Gastrocnemius medialis (tissue), 4 donors: ENCODE measurements at regions not wholly inside any gene's neighbourhood (a gene's known extent, or its start where the extent isn't known, plus 50 kb on each side); places are given as distances from the start of the nearest gene placed in this dataset.
"Not testable (repeated sequence)": the region's sequence is repeated elsewhere in the genome, so short reads cannot be mapped to it uniquely, and the experiment has no call there.

ENCODE experiments used
- ATAC-seq, 2 donors: fragments of 150-250 bp; one replicate each; pipeline ENCODE4 v1.9.1; 2016
- DNase-seq, 2 donors: peaks; one replicate each; pipeline ENCODE4 v3.0.0-alpha.2; 2019
- H3K27ac ChIP-seq, 4 donors: fragments of 200-600 bp; sonication (generic); 1 replicate in 1 of 4; 2 replicates in 3 of 4; pipeline ENCODE4 v1.5.1; 2016 to 2018; ENCODE audit warnings: mild to moderate bottlenecking in 2 of 4, moderate library complexity in 1 of 4
- H3K27me3 ChIP-seq, 3 donors: fragments of 200-600 bp; sonication (generic) in 2 of 3; 1 replicate in 1 of 3; 2 replicates in 2 of 3; pipeline versions ENCODE4 v1.5.1 to v1.6.0; 2016 to 2019; ENCODE audit warnings: mild to moderate bottlenecking in 1 of 3, moderate library complexity in 1 of 3
- H3K36me3 ChIP-seq, 2 donors: fragments of 200-600 bp; sonication (generic) in 1 of 2; one replicate each; pipeline ENCODE4 v1.5.1; 2017 to 2018
- H3K4me1 ChIP-seq, 2 donors: fragments of 200-600 bp; sonication (generic) in 1 of 2; one replicate each; pipeline ENCODE4 v1.5.1; 2016 to 2017; ENCODE audit warnings: mild to moderate bottlenecking in 2 of 2
- H3K4me3 ChIP-seq, 4 donors: fragments of 200-600 bp; sonication (generic) in 3 of 4; 1 replicate in 1 of 4; 2 replicates in 3 of 4; pipeline ENCODE4 v1.5.1; 2016 to 2019; ENCODE audit warnings: mild to moderate bottlenecking in 2 of 4
- H3K9me3 ChIP-seq, 3 donors: fragments of 200-600 bp; sonication (generic) in 2 of 3; 1 replicate in 1 of 3; 2 replicates in 2 of 3; pipeline ENCODE4 v1.5.1; 2016 to 2019
- POLR2A ChIP-seq, 2 donors: fragments of 450-650 bp; IDR thresholded peaks; one replicate each; pipeline ENCODE4 v1.6.1; 2017; ENCODE audit warnings: antibody characterized with exemption in 2 of 2, mild to moderate bottlenecking in 2 of 2, moderate library complexity in 2 of 2
- in situ Hi-C, 4 donors: fragments of 200-750 bp; cut with MboI; loops; one replicate each; pipeline versions ENCODE4 v1.15.0 to v1.8.0; 2017; ENCODE audit warnings: low sequenced_read_pairs in 4 of 4
- intact Hi-C: fragments of 100-400 bp; cut with DNase I; formaldehyde crosslinking; loops from one replicate; pipeline ENCODE4 v1.15.1; 2023; ENCODE audit warnings: low total_unique reads
- TF ChIP-seq, protein P1 (sequence below), 5 experiments: fragments of 450-650 bp in 3 of 5; fragments of 200-600 bp in 2 of 5; sonication (generic) in 2 of 5; IDR thresholded peaks in 4 of 5; conservative IDR thresholded peaks in 1 of 5; 1 replicate in 4 of 5; 2 replicates in 1 of 5; pipeline ENCODE4 v1.5.1; 2016 to 2019; ENCODE audit warnings: antibody characterized with exemption in 5 of 5, mild to moderate bottlenecking in 3 of 5, moderate library complexity in 3 of 5

DNA sequence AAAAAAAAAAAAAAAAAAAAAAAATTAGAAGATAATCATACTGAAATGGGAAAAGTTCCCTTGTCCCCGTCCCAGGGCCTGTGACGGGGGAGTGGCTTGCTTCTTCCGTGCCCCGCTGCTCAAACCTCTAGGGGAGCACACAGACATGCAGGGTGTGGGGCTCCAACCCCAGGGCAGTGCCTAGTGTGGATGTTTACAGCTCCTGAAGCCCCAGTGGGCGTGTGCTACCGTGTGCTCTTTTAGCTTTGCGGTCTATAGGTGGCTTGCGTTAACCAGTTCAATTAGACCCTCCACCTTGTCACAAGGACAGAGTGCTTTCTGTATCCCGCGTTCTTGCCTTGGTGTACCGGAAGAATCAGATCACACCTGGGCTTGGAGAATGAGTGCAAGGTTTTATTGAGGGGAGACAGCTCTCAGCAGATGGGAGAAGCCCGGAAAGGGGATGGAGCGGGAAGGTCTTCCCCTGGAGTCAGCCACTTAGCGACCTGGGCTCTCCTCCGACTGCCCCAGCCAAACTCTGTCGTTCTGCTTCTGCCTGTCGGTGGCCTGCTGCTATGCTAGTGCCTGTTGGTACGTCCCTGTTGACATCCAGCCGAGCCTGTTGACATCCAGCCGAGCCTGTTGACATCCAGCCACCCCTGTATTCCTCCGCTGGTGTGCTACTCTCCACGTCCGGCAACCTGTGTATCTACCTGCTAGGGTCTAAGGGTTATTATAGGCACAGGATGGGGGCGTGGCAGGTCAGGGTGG, 569.8 kb downstream of the VGLL3 start:
- Histone ChIP-seq H3K4me1 (no peaks in the 10 kb centered on the region), H3K27me3 (no peaks in the 10 kb centered on the region), H3K9me3 (no peaks in the 10 kb centered on the region), H3K36me3 (no peaks in the 10 kb centered on the region), H3K27ac (no peak overlapping the region), H3K4me3 (no peak overlapping the region)
- intact Hi-C loops (no loop called here), in situ Hi-C loops (no loop called here)
- TF ChIP-seq, protein P1, sequence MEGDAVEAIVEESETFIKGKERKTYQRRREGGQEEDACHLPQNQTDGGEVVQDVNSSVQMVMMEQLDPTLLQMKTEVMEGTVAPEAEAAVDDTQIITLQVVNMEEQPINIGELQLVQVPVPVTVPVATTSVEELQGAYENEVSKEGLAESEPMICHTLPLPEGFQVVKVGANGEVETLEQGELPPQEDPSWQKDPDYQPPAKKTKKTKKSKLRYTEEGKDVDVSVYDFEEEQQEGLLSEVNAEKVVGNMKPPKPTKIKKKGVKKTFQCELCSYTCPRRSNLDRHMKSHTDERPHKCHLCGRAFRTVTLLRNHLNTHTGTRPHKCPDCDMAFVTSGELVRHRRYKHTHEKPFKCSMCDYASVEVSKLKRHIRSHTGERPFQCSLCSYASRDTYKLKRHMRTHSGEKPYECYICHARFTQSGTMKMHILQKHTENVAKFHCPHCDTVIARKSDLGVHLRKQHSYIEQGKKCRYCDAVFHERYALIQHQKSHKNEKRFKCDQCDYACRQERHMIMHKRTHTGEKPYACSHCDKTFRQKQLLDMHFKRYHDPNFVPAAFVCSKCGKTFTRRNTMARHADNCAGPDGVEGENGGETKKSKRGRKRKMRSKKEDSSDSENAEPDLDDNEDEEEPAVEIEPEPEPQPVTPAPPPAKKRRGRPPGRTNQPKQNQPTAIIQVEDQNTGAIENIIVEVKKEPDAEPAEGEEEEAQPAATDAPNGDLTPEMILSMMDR (IDR thresholded peaks at IDR 0.05 in 4 of 5, conservative IDR thresholded peaks at IDR 0.05 in 1 of 5), result no peak
- TF ChIP-seq POLR2A (IDR thresholded peaks at IDR 0.05), result no peak
- ATAC-seq, result no peak
- DNase-seq, result no peak

DNA sequence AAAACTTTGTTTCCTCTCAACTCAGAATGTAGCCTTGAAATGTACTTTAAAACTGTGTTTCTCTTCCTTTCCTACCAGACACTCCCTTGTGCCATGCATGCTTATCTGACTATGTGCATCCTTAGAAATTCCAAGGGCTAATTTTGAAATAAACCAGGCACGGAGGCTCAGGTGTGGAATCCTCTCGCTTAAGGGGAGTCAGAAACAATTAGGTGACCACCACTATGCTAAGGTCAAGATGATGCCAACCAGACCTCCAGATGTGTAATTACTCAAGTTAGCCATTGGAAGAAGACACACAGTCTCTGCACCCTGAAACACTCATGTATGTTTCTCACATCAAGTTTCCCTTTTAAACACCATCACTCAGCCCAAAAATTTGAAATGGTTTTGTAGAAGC, 572.1 kb downstream of the VGLL3 start:
- no peaks in the 10 kb centered on the region for H3K4me1 ChIP-seq
- intact Hi-C loops, result no loop called here
- in situ Hi-C loops, result no loop called here
- TF ChIP-seq, protein P1 (IDR thresholded peaks at IDR 0.05 in 4 of 5, conservative IDR thresholded peaks at IDR 0.05 in 1 of 5), result no peak
- TF ChIP-seq POLR2A (IDR thresholded peaks at IDR 0.05), result no peak
- DNase-seq, result no peak
- no peak overlapping the region for H3K4me3 ChIP-seq
- H3K27me3 ChIP-seq, result no peaks in the 10 kb centered on the region
- ATAC-seq, result no peak
- no peaks in the 10 kb centered on the region for H3K9me3 ChIP-seq
- no peaks in the 10 kb centered on the region for H3K36me3 ChIP-seq
- no peak overlapping the region for H3K27ac ChIP-seq

DNA sequence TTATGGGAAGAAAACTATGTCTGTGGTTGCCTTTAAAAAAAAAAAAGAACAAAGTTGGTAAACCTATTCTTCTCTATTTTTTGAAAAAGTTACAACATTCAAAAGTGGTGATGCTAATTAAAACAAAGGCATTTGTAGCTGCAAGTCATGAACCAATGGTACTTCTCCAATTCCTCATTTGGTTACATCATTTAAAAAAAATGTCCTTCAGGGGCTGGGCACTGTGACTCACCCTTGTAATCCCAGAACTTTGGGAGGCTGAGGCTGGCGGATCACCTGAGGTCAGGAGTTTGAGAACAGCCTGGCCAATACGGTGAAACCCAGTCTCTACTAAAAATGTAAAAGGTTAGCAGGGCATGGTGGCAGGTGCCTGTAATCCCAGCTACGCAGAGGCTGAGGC, 574.6 kb downstream of the VGLL3 start:
- H3K27ac ChIP-seq, result no peak overlapping the region
- in situ Hi-C loops (no loop called here), intact Hi-C loops (no loop called here)
- no peaks in the 10 kb centered on the region for H3K36me3 ChIP-seq
- no peak overlapping the region for H3K4me3 ChIP-seq
- DNase-seq (no peak), ATAC-seq (no peak)
- no peaks in the 10 kb centered on the region for H3K9me3 ChIP-seq
- H3K4me1 ChIP-seq, result no peaks in the 10 kb centered on the region
- TF ChIP-seq, protein P1 (IDR thresholded peaks at IDR 0.05 in 4 of 5, conservative IDR thresholded peaks at IDR 0.05 in 1 of 5), result no peak
- TF ChIP-seq POLR2A (IDR thresholded peaks at IDR 0.05), result no peak
- no peaks in the 10 kb centered on the region for H3K27me3 ChIP-seq

DNA sequence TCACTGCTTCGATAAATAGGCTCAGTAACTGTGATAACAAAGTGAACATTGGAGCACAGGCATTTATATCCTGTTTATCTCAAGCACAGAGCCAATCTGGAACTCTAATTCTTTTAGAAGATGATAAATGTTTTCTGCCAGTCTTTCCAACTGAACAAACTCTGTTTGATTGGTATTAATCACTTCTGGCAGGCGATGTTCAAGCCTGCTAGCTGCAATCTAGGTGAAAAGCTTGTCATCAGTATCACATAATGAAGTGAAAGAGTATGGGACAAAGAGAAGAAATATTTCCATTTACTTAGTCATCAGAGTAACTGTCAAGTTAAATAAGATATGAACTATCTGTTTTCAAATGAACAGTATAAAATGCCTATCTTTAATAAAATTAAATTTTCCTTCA, 577.3 kb downstream of the VGLL3 start:
- Histone ChIP-seq H3K36me3 (no peaks in the 10 kb centered on the region), H3K4me3 (no peak overlapping the region), H3K27ac (no peak overlapping the region), H3K27me3 (no peaks in the 10 kb centered on the region), H3K4me1 (no peaks in the 10 kb centered on the region), H3K9me3 (no peaks in the 10 kb centered on the region)
- TF ChIP-seq, protein P1 (IDR thresholded peaks at IDR 0.05 in 4 of 5, conservative IDR thresholded peaks at IDR 0.05 in 1 of 5), result no peak
- TF ChIP-seq POLR2A (IDR thresholded peaks at IDR 0.05), result no peak
- intact Hi-C loops, result no loop called here
- no peak for DNase-seq
- ATAC-seq, result no peak
- in situ Hi-C loops, result no loop called here

DNA sequence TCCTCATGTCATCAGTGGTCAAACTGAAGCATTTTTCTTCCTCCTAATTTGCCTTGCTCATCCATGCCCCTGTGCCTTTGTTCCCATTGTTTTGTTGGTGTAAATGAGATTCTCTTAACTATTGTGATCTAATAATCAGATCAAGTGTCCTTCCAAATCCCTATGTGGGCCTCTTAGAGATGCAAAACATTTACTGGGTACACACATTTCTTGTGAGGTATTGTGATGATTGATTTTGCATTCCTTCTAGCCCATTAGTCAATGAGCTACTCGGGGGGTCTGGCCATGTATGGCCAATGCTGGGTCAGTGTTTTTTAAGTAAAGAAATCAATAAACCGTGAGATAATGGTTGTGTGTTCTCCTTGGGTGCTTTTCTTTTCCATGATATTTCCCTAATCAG, 580.4 kb downstream of the VGLL3 start:
- ATAC-seq, result no peak
- no peak for DNase-seq
- H3K4me1 ChIP-seq, result no peaks in the 10 kb centered on the region
- no peaks in the 10 kb centered on the region for H3K27me3 ChIP-seq
- no peak overlapping the region for H3K27ac ChIP-seq
- no peaks in the 10 kb centered on the region for H3K9me3 ChIP-seq
- in situ Hi-C loops, result no loop called here
- intact Hi-C loops, result no loop called here
- no peaks in the 10 kb centered on the region for H3K36me3 ChIP-seq
- no peak overlapping the region for H3K4me3 ChIP-seq
- TF ChIP-seq, protein P1 (IDR thresholded peaks at IDR 0.05 in 4 of 5, conservative IDR thresholded peaks at IDR 0.05 in 1 of 5), result no peak
- TF ChIP-seq POLR2A (IDR thresholded peaks at IDR 0.05), result no peak

DNA sequence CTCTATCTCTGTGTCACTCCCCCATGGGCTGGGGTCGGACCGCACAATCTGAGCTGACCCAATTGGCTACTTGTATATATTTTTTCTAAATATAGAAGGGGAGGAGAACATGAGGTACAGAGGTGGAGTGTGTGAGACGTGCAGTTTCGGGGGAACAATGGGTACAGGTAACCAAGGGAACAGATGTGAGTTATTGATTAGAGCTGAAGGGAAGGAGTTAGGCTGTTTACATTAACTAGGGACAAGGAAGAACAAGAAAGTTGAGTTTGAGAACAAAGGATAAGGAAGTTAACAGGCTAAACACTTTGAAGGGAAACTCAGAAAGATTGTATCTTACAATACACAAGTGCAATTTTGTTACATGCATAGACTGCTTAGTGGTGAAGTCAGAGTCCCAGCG, 601.2 kb downstream of the VGLL3 start:
- H3K4me1 ChIP-seq, in situ Hi-C loops, DNase-seq, H3K36me3 ChIP-seq, H3K9me3 ChIP-seq, H3K4me3 ChIP-seq, ATAC-seq, intact Hi-C loops, H3K27me3 ChIP-seq, H3K27ac ChIP-seq: not testable (repeated sequence)
